K562 (cell line): ENCODE measurements at regions not wholly inside any gene's neighbourhood (a gene's known extent, or its start where the extent isn't known, plus 50 kb on each side); places are given as distances from the start of the nearest gene placed in this dataset.

Experiments
- ATAC-seq: fragments of 200-7000 bp; cut with Tn5 transposase; 3 replicates; pipeline ENCODE4 v1.9.1; 2020; ENCODE audit warnings: moderate library complexity
- BruUV-seq: library from RNA; stranded (reverse); fragments of 400-500 nt; replicated peaks from 2 replicates; lab custom pipeline; 2021; lab: Mats Ljungman, UMichigan
- CTCF ChIA-PET: fragments of 300-600 bp; formaldehyde crosslinking; extraction: SDS; loops from one replicate; lab custom pipeline; 2021; ENCODE audit warnings: low intra/inter-chr PET ratio; lab: Yijun Ruan, JAX
- POLR2A ChIA-PET: fragments of 300-600, 350-650 bp; sonication (Branson Sonifier 250); formaldehyde crosslinking; extraction: SDS; loops from one replicate; lab custom pipeline; 2021; ENCODE audit warnings: antibody characterized with exemption, inconsistent platforms; lab: Yijun Ruan, JAX
- DNase-seq, 4 experiments: peaks; one replicate each; pipeline versions ENCODE4 v3.0.0 to v3.0.0-alpha.2; 2011 to 2018; ENCODE audit warnings: low spot score in 3 of 4, mixed read lengths in 3 of 4; ENCODE audit errors: extremely low read depth in 1 of 4
- FAIRE-seq: peaks from 2 replicates; lab custom pipeline; 2011; peaks lifted over from hg19 to GRCh38; lab: Jason Lieb, UNC
- H2AFZ ChIP-seq: 2 replicates; pipeline ENCODE4 v1.6.0; 2011; ENCODE audit warnings: low read depth, low read length, control low read depth, inconsistent platforms
- H3K27ac ChIP-seq: fragments of 200-600 bp; 3 replicates; pipeline ENCODE4 v1.8.0; 2011; ENCODE audit warnings: low read depth, mild to moderate bottlenecking, control low read depth, inconsistent platforms, low read length, moderate library complexity, mixed read lengths; ENCODE audit errors: extremely low read depth
- H3K27me3 ChIP-seq, 2 experiments: fragments of 300-600 bp in 1 of 2; 2 replicates in 1 of 2; 3 replicates in 1 of 2; pipeline versions ENCODE4 v1.6.0 to v1.8.0; 2011; ENCODE audit warnings: inconsistent platforms in 2 of 2, low read length in 2 of 2, mild to moderate bottlenecking in 1 of 2, mixed read lengths in 1 of 2, moderate library complexity in 1 of 2; ENCODE audit not compliant: control insufficient read depth in 2 of 2, insufficient read depth in 2 of 2
- H3K36me3 ChIP-seq: fragments of 300-600 bp; 3 replicates; pipeline ENCODE4 v1.8.0; 2011; ENCODE audit warnings: mild to moderate bottlenecking, low read length, inconsistent platforms; ENCODE audit not compliant: control insufficient read depth, insufficient read depth
- H3K4me1 ChIP-seq, 2 experiments: fragments of 200-600 bp in 1 of 2; replicated peaks in 1 of 2; 2 replicates in 1 of 2; 3 replicates in 1 of 2; pipeline versions ENCODE4 v1.5.1 to v1.8.0; 2011; ENCODE audit warnings: inconsistent platforms in 2 of 2, low read length in 2 of 2, mild to moderate bottlenecking in 1 of 2, mixed read lengths in 1 of 2, moderate library complexity in 1 of 2; ENCODE audit not compliant: control insufficient read depth in 2 of 2, insufficient read depth in 2 of 2
- H3K4me2 ChIP-seq: 2 replicates; pipeline ENCODE4 v1.6.1; 2011; ENCODE audit warnings: low read length, control low read depth, inconsistent platforms, mixed read lengths; ENCODE audit not compliant: insufficient read depth
- H3K4me3 ChIP-seq: fragments of 200-600 bp; sonication (generic), shearing (Covaris generic); 2 replicates; pipeline ENCODE4 v1.5.1; 2016; ENCODE audit warnings: control low read depth, inconsistent platforms
- H3K79me2 ChIP-seq: fragments of 200-600 bp; 3 replicates; pipeline ENCODE4 v1.8.0; 2011; ENCODE audit warnings: low read length, inconsistent platforms; ENCODE audit not compliant: control insufficient read depth, insufficient read depth
- H3K9ac ChIP-seq, 2 experiments: 2 replicates each; pipeline versions ENCODE4 v1.6.0 to v1.6.1; 2011; ENCODE audit warnings: low read depth in 2 of 2, low read length in 2 of 2, control low read depth in 1 of 2, inconsistent platforms in 1 of 2, mild to moderate bottlenecking in 1 of 2, mixed read lengths in 1 of 2; ENCODE audit not compliant: insufficient read depth in 1 of 2
- H3K9me1 ChIP-seq: one replicate; pipeline ENCODE4 v1.6.0; 2011; ENCODE audit warnings: inconsistent platforms, mild to moderate bottlenecking, low read length, moderate library complexity; ENCODE audit not compliant: control insufficient read depth, insufficient read depth
- H3K9me3 ChIP-seq: replicated peaks from 2 replicates; pipeline ENCODE4 v1.5.1; 2011; ENCODE audit warnings: low read depth, low read length, inconsistent platforms; ENCODE audit not compliant: control insufficient read depth, insufficient read depth
- H4K20me1 ChIP-seq: replicated peaks from 2 replicates; pipeline ENCODE4 v1.6.1; 2011; ENCODE audit warnings: low read length, inconsistent platforms, mixed read lengths; ENCODE audit not compliant: control insufficient read depth, insufficient read depth
- BCLAF1 ChIP-seq, 2 experiments: fragments of 450-650 bp in 1 of 2; IDR thresholded peaks; 2 replicates each; pipeline ENCODE4 v1.6.1; 2011 to 2017; ENCODE audit warnings: low read depth in 2 of 2, antibody characterized with exemption in 1 of 2, borderline replicate concordance in 1 of 2, low read length in 1 of 2, mild to moderate bottlenecking in 1 of 2, mixed read lengths in 1 of 2; ENCODE audit not compliant: control insufficient read depth in 1 of 2
- DDX20 ChIP-seq: fragments of 450-650 bp; IDR thresholded peaks from 2 replicates; pipeline ENCODE4 v1.6.1; 2016; ENCODE audit warnings: missing genetic modification characterization, low read depth, mild to moderate bottlenecking, missing compliant biosample characterization, moderate library complexity
- PURB ChIP-seq: sonication (generic); formaldehyde crosslinking; IDR thresholded peaks from 2 replicates; pipeline ENCODE4 v1.9.0; 2021; ENCODE audit warnings: low read depth, mild to moderate bottlenecking, missing genetic modification reagents
- ZNF197 ChIP-seq: fragments of 200-800 bp; sonication (Bioruptor generic); IDR thresholded peaks from 2 replicates; pipeline ENCODE4 v1.6.1; 2016; ENCODE audit warnings: low read depth, missing genetic modification characterization, missing compliant biosample characterization
- WGBS: fragments of 100-300 bp; shearing (Covaris generic); methylation state at CpG from one replicate; pipeline ENCODE4 v1.1.6; 2016; ENCODE audit warnings: low coverage, mixed read lengths; ENCODE audit not compliant: insufficient coverage; ENCODE audit errors: missing lambda C conversion rate; 5-methylcytosine and 5-hydroxymethylcytosine counted together
- in situ Hi-C: fragments of 300-500 bp; cut with MboI; formaldehyde crosslinking; loops from 4 replicates; pipeline ENCODE4 v1.15.0; 2018; ENCODE audit warnings: inconsistent platforms, mixed read lengths
- intact Hi-C: fragments of 100-400 bp; cut with micrococcal nuclease; formaldehyde crosslinking; loops from 2 replicates; pipeline ENCODE4 v1.14.2; 2022

GRCh38 chr11:24375351-24375750 is 121.5 kb upstream of the LUZP2 start:
- no peak overlapping the region for H2AFZ ChIP-seq
- ATAC-seq (no peak), FAIRE-seq (no peak), DNase-seq (no peak)
- H3K36me3 ChIP-seq, result no peaks in the 10 kb centered on the region
- TF ChIP-seq DDX20 (tag) (no peak), PURB (CRISPR knock-in tag) (no peak), ZNF197 (no peak), BCLAF1 (IDR thresholded peaks at IDR 0.05; ENCODE audit: borderline replicate concordance in 1 of 2, control insufficient read depth in 1 of 2, low read depth in 2 of 2, low read length in 1 of 2) (no peak)
- H3K4me2 ChIP-seq, result no peak overlapping the region
- H3K4me3 ChIP-seq, result no peak overlapping the region
- POLR2A ChIA-PET, result no interaction called here
- H3K79me2 ChIP-seq, result no peaks in the 10 kb centered on the region
- H3K27me3 ChIP-seq, result no peaks in the 10 kb centered on the region
- WGBS, result 0% methylated on average over 1 of the region's 1 CpG
- in situ Hi-C loops (no loop called here), intact Hi-C loops (no loop called here)
- H3K4me1 ChIP-seq, result no peaks in the 10 kb centered on the region
- H3K9me1 ChIP-seq, result no peaks in the 10 kb centered on the region
- CTCF ChIA-PET, result no interaction called here
- H4K20me1 ChIP-seq, result no peaks in the 10 kb centered on the region
- no peak overlapping the region for H3K27ac ChIP-seq
- H3K9me3 ChIP-seq, result no peaks in the 10 kb centered on the region
- no TSS peak for BruUV-seq
- no peak overlapping the region for H3K9ac ChIP-seq
